Endothelial cell of umbilical vein (primary cell): ENCODE measurements at regions not wholly inside any gene's neighbourhood (a gene's known extent, or its start where the extent isn't known, plus 50 kb on each side); places are given as distances from the start of the nearest gene placed in this dataset.

Experiments
- EZH2 ChIP-seq: IDR thresholded peaks from 2 replicates; pipeline ENCODE4 v1.6.1; 2012; ENCODE audit warnings: borderline replicate concordance, low read depth, mild to moderate bottlenecking, moderate library complexity, low read length, inconsistent platforms; ENCODE audit not compliant: severe bottlenecking
- FOS ChIP-seq: IDR thresholded peaks from 2 replicates; pipeline ENCODE4 v1.6.1; 2011; ENCODE audit warnings: mild to moderate bottlenecking, low read length, moderate library complexity, borderline replicate concordance; ENCODE audit not compliant: insufficient read depth
- GATA2 ChIP-seq: IDR thresholded peaks from 2 replicates; pipeline ENCODE4 v1.7.0; 2011; ENCODE audit warnings: low read depth, mild to moderate bottlenecking, moderate library complexity, mixed read lengths, low read length; ENCODE audit not compliant: insufficient read length, insufficient read depth
- JUN ChIP-seq: IDR thresholded peaks from 2 replicates; pipeline ENCODE4 v1.6.1; 2011; ENCODE audit warnings: borderline replicate concordance, low read depth; ENCODE audit not compliant: insufficient read length, insufficient read depth
- MYC ChIP-seq: IDR thresholded peaks from one replicate; pipeline ENCODE4 v1.6.1; 2011; ENCODE audit warnings: mild to moderate bottlenecking, low read depth, low read length
- POLR2A ChIP-seq: IDR thresholded peaks from 2 replicates; pipeline ENCODE4 v1.6.1; 2012; ENCODE audit warnings: low read depth, mild to moderate bottlenecking, control low read depth, low read length
- POLR2AphosphoS5 ChIP-seq: IDR thresholded peaks from 2 replicates; pipeline ENCODE4 v1.6.1; 2012; ENCODE audit warnings: low read depth, mild to moderate bottlenecking, control low read depth, low read length, moderate library complexity; ENCODE audit not compliant: insufficient read depth
- TF ChIP-seq, protein P1 (sequence below), 2 donors: IDR thresholded peaks; 1 replicate in 1 of 2; 2 replicates in 1 of 2; pipeline ENCODE4 v1.5.1; 2011; ENCODE audit warnings: low read length in 2 of 2, mild to moderate bottlenecking in 2 of 2, moderate library complexity in 2 of 2, control low read depth in 1 of 2, inconsistent platforms in 1 of 2, low read depth in 1 of 2; ENCODE audit not compliant: insufficient read depth in 1 of 2; ENCODE audit errors: extremely low read depth in 1 of 2
- TF ChIP-seq, protein P2 (sequence below): IDR thresholded peaks from 2 replicates; pipeline ENCODE4 v1.6.1; 2011; ENCODE audit not compliant: insufficient read depth, insufficient read length

DNA sequence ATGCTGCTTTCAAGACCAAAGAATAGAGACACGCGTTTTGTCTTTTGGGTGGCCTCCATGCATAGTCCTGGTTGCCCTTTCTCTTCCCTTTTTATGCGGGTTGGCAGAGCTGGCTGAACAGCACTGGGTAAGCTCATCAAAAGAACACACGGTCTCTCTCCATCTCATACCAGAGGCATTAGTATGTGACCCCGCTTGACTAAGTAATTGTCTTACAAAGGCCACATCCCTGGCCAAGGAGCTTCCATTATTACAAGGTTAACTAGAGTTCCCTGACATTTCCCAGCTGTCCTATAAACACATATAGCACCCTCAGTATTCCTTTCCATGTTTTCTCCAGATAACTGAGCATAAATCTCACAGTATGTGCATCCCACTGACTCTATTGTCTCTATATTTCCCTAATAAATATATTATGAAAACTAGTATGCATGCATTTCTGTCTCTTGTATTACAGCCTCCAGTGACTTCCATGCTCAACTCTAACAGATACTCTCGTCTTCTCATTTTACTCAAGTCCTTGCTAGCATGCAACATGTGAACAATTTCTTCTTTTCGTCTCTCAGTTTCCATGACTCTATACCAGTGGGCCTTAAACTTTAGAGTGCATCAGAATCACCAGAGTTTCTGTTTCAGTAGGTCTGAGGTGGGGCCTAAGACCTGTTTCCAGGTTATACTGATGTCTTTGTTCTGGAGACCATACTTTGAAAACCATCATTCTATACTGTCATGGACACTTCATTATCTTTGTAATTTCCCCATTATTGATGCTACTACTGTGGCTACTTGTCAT lies 247.7 kb upstream of the ARSJ start:
- TF ChIP-seq, protein P1, sequence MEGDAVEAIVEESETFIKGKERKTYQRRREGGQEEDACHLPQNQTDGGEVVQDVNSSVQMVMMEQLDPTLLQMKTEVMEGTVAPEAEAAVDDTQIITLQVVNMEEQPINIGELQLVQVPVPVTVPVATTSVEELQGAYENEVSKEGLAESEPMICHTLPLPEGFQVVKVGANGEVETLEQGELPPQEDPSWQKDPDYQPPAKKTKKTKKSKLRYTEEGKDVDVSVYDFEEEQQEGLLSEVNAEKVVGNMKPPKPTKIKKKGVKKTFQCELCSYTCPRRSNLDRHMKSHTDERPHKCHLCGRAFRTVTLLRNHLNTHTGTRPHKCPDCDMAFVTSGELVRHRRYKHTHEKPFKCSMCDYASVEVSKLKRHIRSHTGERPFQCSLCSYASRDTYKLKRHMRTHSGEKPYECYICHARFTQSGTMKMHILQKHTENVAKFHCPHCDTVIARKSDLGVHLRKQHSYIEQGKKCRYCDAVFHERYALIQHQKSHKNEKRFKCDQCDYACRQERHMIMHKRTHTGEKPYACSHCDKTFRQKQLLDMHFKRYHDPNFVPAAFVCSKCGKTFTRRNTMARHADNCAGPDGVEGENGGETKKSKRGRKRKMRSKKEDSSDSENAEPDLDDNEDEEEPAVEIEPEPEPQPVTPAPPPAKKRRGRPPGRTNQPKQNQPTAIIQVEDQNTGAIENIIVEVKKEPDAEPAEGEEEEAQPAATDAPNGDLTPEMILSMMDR (IDR thresholded peaks at IDR 0.05; ENCODE audit: extremely low read depth in 1 of 2, insufficient read depth in 1 of 2, low read depth in 1 of 2, low read length in 2 of 2) = no peak
- TF ChIP-seq POLR2A (no peak), POLR2AphosphoS5 (no peak), EZH2 (no peak), GATA2 (no peak), JUN (no peak), MYC (no peak), FOS (no peak)
- TF ChIP-seq, protein P2, sequence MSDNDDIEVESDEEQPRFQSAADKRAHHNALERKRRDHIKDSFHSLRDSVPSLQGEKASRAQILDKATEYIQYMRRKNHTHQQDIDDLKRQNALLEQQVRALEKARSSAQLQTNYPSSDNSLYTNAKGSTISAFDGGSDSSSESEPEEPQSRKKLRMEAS = no peak
